A673 (cell line): ENCODE measurements at regions not wholly inside any gene's neighbourhood (a gene's known extent, or its start where the extent isn't known, plus 50 kb on each side); places are given as distances from the start of the nearest gene placed in this dataset.

Experiments
- CTCF ChIP-seq: fragments of 300-800, 200-600 bp; sonication (generic); conservative IDR thresholded peaks from 2 replicates; pipeline ENCODE4 v1.5.1; 2017; ENCODE audit warnings: low read depth, mild to moderate bottlenecking, antibody characterized with exemption, low read length, moderate library complexity, mixed read lengths
- EZH2 ChIP-seq: fragments of 200-600 bp; sonication (generic); IDR thresholded peaks from 2 replicates; pipeline ENCODE4 v1.6.1; 2017; ENCODE audit warnings: borderline replicate concordance, low read depth, mild to moderate bottlenecking, mixed read lengths, antibody characterized with exemption, low read length; ENCODE audit not compliant: poor library complexity, severe bottlenecking

GRCh38 chr18:75656563-75657247 is 229.2 kb upstream of the SMIM21 start:
- TF ChIP-seq CTCF (no peak), EZH2 (no peak)
